ENCODE measurements at regions not wholly inside any gene's neighbourhood (a gene's known extent, or its start where the extent isn't known, plus 50 kb on each side); places are given as distances from the start of the nearest gene placed in this dataset.
A peak's percentile ranks its signal among the peaks of the same experiment; 100 is the strongest.

- no peak overlapping the region for H3K4me2 ChIP-seq (ENCODE audit: extremely low read depth, insufficient read depth, low read length)
- no peak overlapping the region for H3K9ac ChIP-seq (ENCODE audit: insufficient read depth, low read length)
- H3K9me3 ChIP-seq (ENCODE audit: control insufficient read depth, insufficient read depth, low read depth, low read length): no peaks in the 10 kb centered on the region
- DNase-seq (ENCODE audit: low read depth in 2 of 2): no peak
- no peak overlapping the region for H2AFZ ChIP-seq (ENCODE audit: low read length)
- H3K27ac ChIP-seq (ENCODE audit: insufficient read depth, low read length): no peak overlapping the region
- H4K20me1 ChIP-seq (ENCODE audit: control insufficient read depth, extremely low read depth, insufficient read depth, low read length): no peaks in the 10 kb centered on the region
- H3K79me2 ChIP-seq (ENCODE audit: control insufficient read depth, insufficient read depth, low read length): no peaks in the 10 kb centered on the region
- TF ChIP-seq CTCF (conservative IDR thresholded peaks at IDR 0.05 in 1 of 2, IDR thresholded peaks at IDR 0.05 in 1 of 2; ENCODE audit: low read depth in 1 of 2, low read length in 2 of 2) (no peak), EZH2 (IDR thresholded peaks at IDR 0.05; ENCODE audit: low read length, missing control alignments) (no peak)
- H3K4me1 ChIP-seq (ENCODE audit: control insufficient read depth, extremely low read depth, insufficient read depth, low read length): no peaks in the 10 kb centered on the region
- H3K36me3 ChIP-seq (ENCODE audit: control insufficient read depth, insufficient read depth, low read length): no peaks in the 10 kb centered on the region
- peaks cover 8% of the 10 kb centered on the region for H3K27me3 ChIP-seq (ENCODE audit: control insufficient read depth, insufficient read depth, low read length)
- H3K4me3 ChIP-seq (replicated peaks in 1 of 4; ENCODE audit: control extremely low read depth in 1 of 4, insufficient read depth in 1 of 4, low read depth in 3 of 4, low read length in 4 of 4): no peak overlapping the region
Measured at GRCh38 chr2:64223055-64223454, 78.8 kb upstream of the PELI1 start.

- peaks cover 9% of the 10 kb centered on the region for H3K27me3 ChIP-seq (ENCODE audit: control insufficient read depth, insufficient read depth, low read length)
- H3K4me3 ChIP-seq (replicated peaks in 1 of 4; ENCODE audit: control extremely low read depth in 1 of 4, insufficient read depth in 1 of 4, low read depth in 3 of 4, low read length in 4 of 4): no peak overlapping the region
- no peak overlapping the region for H3K4me2 ChIP-seq (ENCODE audit: extremely low read depth, insufficient read depth, low read length)
- H4K20me1 ChIP-seq (ENCODE audit: control insufficient read depth, extremely low read depth, insufficient read depth, low read length): no peaks in the 10 kb centered on the region
- TF ChIP-seq EZH2 (IDR thresholded peaks at IDR 0.05; ENCODE audit: low read length, missing control alignments) (no peak), CTCF (conservative IDR thresholded peaks at IDR 0.05 in 1 of 2, IDR thresholded peaks at IDR 0.05 in 1 of 2; ENCODE audit: low read depth in 1 of 2, low read length in 2 of 2) (no peak)
- H3K4me1 ChIP-seq (ENCODE audit: control insufficient read depth, extremely low read depth, insufficient read depth, low read length): no peaks in the 10 kb centered on the region
- no peak overlapping the region for H3K9ac ChIP-seq (ENCODE audit: insufficient read depth, low read length)
- H3K36me3 ChIP-seq (ENCODE audit: control insufficient read depth, insufficient read depth, low read length): no peaks in the 10 kb centered on the region
- H3K79me2 ChIP-seq (ENCODE audit: control insufficient read depth, insufficient read depth, low read length): no peaks in the 10 kb centered on the region
- H2AFZ ChIP-seq (ENCODE audit: low read length): no peak overlapping the region
- H3K9me3 ChIP-seq (ENCODE audit: control insufficient read depth, insufficient read depth, low read depth, low read length): no peaks in the 10 kb centered on the region
- DNase-seq (ENCODE audit: low read depth in 2 of 2): peak in 1 of 2 donors; percentile 20
- H3K27ac ChIP-seq (ENCODE audit: insufficient read depth, low read length): no peak overlapping the region
Measured at GRCh38 chr2:64225491-64225890, 81.3 kb upstream of the PELI1 start.

- no peak overlapping the region for H3K9ac ChIP-seq (ENCODE audit: insufficient read depth, low read length)
- no peaks in the 10 kb centered on the region for H4K20me1 ChIP-seq (ENCODE audit: control insufficient read depth, extremely low read depth, insufficient read depth, low read length)
- H3K79me2 ChIP-seq (ENCODE audit: control insufficient read depth, insufficient read depth, low read length): no peaks in the 10 kb centered on the region
- H3K27ac ChIP-seq (ENCODE audit: insufficient read depth, low read length): no peak overlapping the region
- H2AFZ ChIP-seq (ENCODE audit: low read length): no peak overlapping the region
- DNase-seq (ENCODE audit: low read depth in 2 of 2): no peak
- TF ChIP-seq CTCF (conservative IDR thresholded peaks at IDR 0.05 in 1 of 2, IDR thresholded peaks at IDR 0.05 in 1 of 2; ENCODE audit: low read depth in 1 of 2, low read length in 2 of 2) (no peak), EZH2 (IDR thresholded peaks at IDR 0.05; ENCODE audit: low read length, missing control alignments) (no peak)
- no peak overlapping the region for H3K4me2 ChIP-seq (ENCODE audit: extremely low read depth, insufficient read depth, low read length)
- no peak overlapping the region for H3K4me3 ChIP-seq (replicated peaks in 1 of 4; ENCODE audit: control extremely low read depth in 1 of 4, insufficient read depth in 1 of 4, low read depth in 3 of 4, low read length in 4 of 4)
- no peaks in the 10 kb centered on the region for H3K9me3 ChIP-seq (ENCODE audit: control insufficient read depth, insufficient read depth, low read depth, low read length)
- H3K4me1 ChIP-seq (ENCODE audit: control insufficient read depth, extremely low read depth, insufficient read depth, low read length): no peaks in the 10 kb centered on the region
- H3K27me3 ChIP-seq (ENCODE audit: control insufficient read depth, insufficient read depth, low read length): peaks cover 7% of the 10 kb centered on the region
- no peaks in the 10 kb centered on the region for H3K36me3 ChIP-seq (ENCODE audit: control insufficient read depth, insufficient read depth, low read length)
Measured at GRCh38 chr2:64226611-64227010, 82.4 kb upstream of the PELI1 start.

Measured in fibroblast of lung (primary cell).